GM23338 (cell line): ENCODE measurements at regions not wholly inside any gene's neighbourhood (a gene's known extent, or its start where the extent isn't known, plus 50 kb on each side); places are given as distances from the start of the nearest gene placed in this dataset.

Experiments used
- ATAC-seq: fragments of 200-7000 bp; cut with Tn5 transposase; 3 replicates; pipeline ENCODE4 v1.9.1; 2020
- DNase-seq: peaks from one replicate; pipeline ENCODE4 v3.0.0-alpha.2; 2015; ENCODE audit warnings: low spot score
- H2AFZ ChIP-seq: fragments of 200-600 bp; sonication (generic); 2 replicates; pipeline ENCODE4 v1.8.0; 2016; ENCODE audit warnings: antibody characterized with exemption, mild to moderate bottlenecking, moderate library complexity
- H3F3A ChIP-seq: fragments of 200-600 bp; sonication (generic); replicated peaks from 2 replicates; pipeline ENCODE4 v1.8.0; 2017; ENCODE audit warnings: antibody characterized with exemption, mixed run types, low read depth
- H3K27ac ChIP-seq: fragments of 200-600 bp; sonication (generic); 2 replicates; pipeline ENCODE4 v1.6.1; 2016; ENCODE audit warnings: low read depth
- H3K27me3 ChIP-seq: fragments of 200-600 bp; sonication (generic); 2 replicates; pipeline ENCODE4 v1.8.0; 2016; ENCODE audit warnings: mild to moderate bottlenecking, mixed run types, moderate library complexity; ENCODE audit not compliant: insufficient read depth
- H3K36me3 ChIP-seq: fragments of 200-600 bp; sonication (generic); 2 replicates; pipeline ENCODE4 v1.8.0; 2016; ENCODE audit warnings: mild to moderate bottlenecking; ENCODE audit not compliant: insufficient read depth
- H3K4me1 ChIP-seq: fragments of 200-600 bp; sonication (generic); 2 replicates; pipeline ENCODE4 v1.8.0; 2016; ENCODE audit warnings: mild to moderate bottlenecking, moderate library complexity; ENCODE audit not compliant: insufficient read depth
- H3K4me2 ChIP-seq: fragments of 200-600 bp; sonication (generic); 2 replicates; pipeline ENCODE4 v1.7.1; 2017; ENCODE audit warnings: mixed run types
- H3K4me3 ChIP-seq: fragments of 200-600 bp; sonication (generic); 2 replicates; pipeline ENCODE4 v1.6.1; 2016; ENCODE audit warnings: mixed run types
- H3K79me2 ChIP-seq: fragments of 200-600 bp; sonication (generic); replicated peaks from 2 replicates; pipeline ENCODE4 v1.8.0; 2017; ENCODE audit warnings: mild to moderate bottlenecking; ENCODE audit not compliant: insufficient read depth
- H3K9me2 ChIP-seq: fragments of 200-600 bp; sonication (generic); 2 replicates; pipeline ENCODE4 v1.8.0; 2017; ENCODE audit not compliant: insufficient read depth
- H4K20me1 ChIP-seq: fragments of 200-600 bp; sonication (generic); replicated peaks from 2 replicates; pipeline ENCODE4 v1.8.0; 2017; ENCODE audit warnings: mild to moderate bottlenecking; ENCODE audit not compliant: insufficient read depth
- H3K27ac Mint-ChIP-seq: 2 replicates; pipeline ENCODE4 v1.8.0; 2020; ENCODE audit warnings: inconsistent platforms, mild to moderate bottlenecking, moderate library complexity, mixed read lengths
- H3K27me3 Mint-ChIP-seq: 3 replicates; pipeline ENCODE4 v1.8.0; 2022; ENCODE audit warnings: low read depth, mild to moderate bottlenecking, moderate library complexity, mixed read lengths, inconsistent platforms; ENCODE audit not compliant: insufficient read depth, poor library complexity
- H3K36me3 Mint-ChIP-seq: 3 replicates; pipeline ENCODE4 v1.8.0; 2021; ENCODE audit warnings: low read depth, mild to moderate bottlenecking, inconsistent platforms, moderate library complexity, mixed read lengths
- H3K4me1 Mint-ChIP-seq: 3 replicates; pipeline ENCODE4 v1.8.0; 2020; ENCODE audit warnings: mild to moderate bottlenecking, inconsistent platforms, mixed read lengths
- H3K4me3 Mint-ChIP-seq: 3 replicates; pipeline ENCODE4 v1.8.0; 2021; ENCODE audit warnings: moderate library complexity, mild to moderate bottlenecking, inconsistent platforms, mixed read lengths
- H3K9me3 Mint-ChIP-seq: 3 replicates; pipeline ENCODE4 v1.8.0; 2020; ENCODE audit warnings: moderate library complexity, mild to moderate bottlenecking, inconsistent platforms, mixed read lengths
- EZH2phosphoT487 ChIP-seq: fragments of 200-600 bp; sonication (generic); IDR thresholded peaks from one replicate; pipeline ENCODE4 v1.8.1; 2018; ENCODE audit warnings: antibody characterized with exemption; ENCODE audit not compliant: unreplicated experiment
- JUNB ChIP-seq: IDR thresholded peaks from one replicate; pipeline ENCODE4 v1.6.1; 2016; ENCODE audit warnings: antibody characterized with exemption; ENCODE audit not compliant: unreplicated experiment
- ZNF114 ChIP-seq: fragments of 250-450 bp; sonication (Bioruptor Pico); IDR thresholded peaks from 2 replicates; pipeline ENCODE4 v1.5.0; 2020; ENCODE audit warnings: mild to moderate bottlenecking, moderate library complexity
- ZNF331 ChIP-seq: fragments of 250-450 bp; sonication (Bioruptor Pico); IDR thresholded peaks from 2 replicates; pipeline ENCODE4 v1.5.0; 2020; ENCODE audit warnings: low read depth, mild to moderate bottlenecking, moderate library complexity
- TF ChIP-seq, protein P1 (sequence below): fragments of 250-450 bp; sonication (Bioruptor Pico); IDR thresholded peaks from 2 replicates; pipeline ENCODE4 v1.5.0; 2020; ENCODE audit warnings: mild to moderate bottlenecking, moderate library complexity
- TF ChIP-seq, protein P2 (sequence below): IDR thresholded peaks from 2 replicates; pipeline ENCODE4 v1.6.1; 2016; ENCODE audit warnings: antibody characterized with exemption

DNA sequence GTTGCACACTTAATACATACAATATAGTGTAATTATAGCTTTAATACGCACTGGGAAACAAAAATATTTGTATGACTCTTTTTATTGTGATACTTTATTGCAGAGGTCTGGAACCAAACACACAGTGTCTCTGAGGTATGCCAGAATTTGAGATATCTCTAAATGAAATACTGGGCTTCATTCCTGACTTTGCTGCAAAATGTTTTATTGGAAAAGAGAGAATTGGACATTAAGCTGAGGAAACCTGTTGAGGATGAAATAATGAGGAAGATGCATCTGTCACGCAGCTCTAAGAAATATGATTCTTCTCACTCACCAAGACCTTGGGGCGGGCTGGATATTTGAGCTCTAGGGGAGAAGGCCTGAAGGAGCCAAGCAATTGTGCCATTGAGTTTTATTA, 242.1 kb downstream of the CPE start:
- Mint-ChIP-seq H3K4me1 (no peaks in the 10 kb centered on the region), H3K36me3 (no peaks in the 10 kb centered on the region), H3K27ac (no peak overlapping the region), H3K4me3 (no peak overlapping the region), H3K27me3 (peaks cover 1% of the 10 kb centered on the region), H3K9me3 (peaks cover 10% of the 10 kb centered on the region)
- no peak overlapping the region for H2AFZ ChIP-seq
- no peaks in the 10 kb centered on the region for H3K36me3 ChIP-seq
- H3K9me2 ChIP-seq = peaks cover 10% of the 10 kb centered on the region; the same call in 1 of the 2 replicates
- no peaks in the 10 kb centered on the region for H4K20me1 ChIP-seq
- no peak for TF ChIP-seq ZNF331 (CRISPR knock-in tag)
- TF ChIP-seq ZNF114 (CRISPR knock-in tag) = no peak
- TF ChIP-seq, protein P1, sequence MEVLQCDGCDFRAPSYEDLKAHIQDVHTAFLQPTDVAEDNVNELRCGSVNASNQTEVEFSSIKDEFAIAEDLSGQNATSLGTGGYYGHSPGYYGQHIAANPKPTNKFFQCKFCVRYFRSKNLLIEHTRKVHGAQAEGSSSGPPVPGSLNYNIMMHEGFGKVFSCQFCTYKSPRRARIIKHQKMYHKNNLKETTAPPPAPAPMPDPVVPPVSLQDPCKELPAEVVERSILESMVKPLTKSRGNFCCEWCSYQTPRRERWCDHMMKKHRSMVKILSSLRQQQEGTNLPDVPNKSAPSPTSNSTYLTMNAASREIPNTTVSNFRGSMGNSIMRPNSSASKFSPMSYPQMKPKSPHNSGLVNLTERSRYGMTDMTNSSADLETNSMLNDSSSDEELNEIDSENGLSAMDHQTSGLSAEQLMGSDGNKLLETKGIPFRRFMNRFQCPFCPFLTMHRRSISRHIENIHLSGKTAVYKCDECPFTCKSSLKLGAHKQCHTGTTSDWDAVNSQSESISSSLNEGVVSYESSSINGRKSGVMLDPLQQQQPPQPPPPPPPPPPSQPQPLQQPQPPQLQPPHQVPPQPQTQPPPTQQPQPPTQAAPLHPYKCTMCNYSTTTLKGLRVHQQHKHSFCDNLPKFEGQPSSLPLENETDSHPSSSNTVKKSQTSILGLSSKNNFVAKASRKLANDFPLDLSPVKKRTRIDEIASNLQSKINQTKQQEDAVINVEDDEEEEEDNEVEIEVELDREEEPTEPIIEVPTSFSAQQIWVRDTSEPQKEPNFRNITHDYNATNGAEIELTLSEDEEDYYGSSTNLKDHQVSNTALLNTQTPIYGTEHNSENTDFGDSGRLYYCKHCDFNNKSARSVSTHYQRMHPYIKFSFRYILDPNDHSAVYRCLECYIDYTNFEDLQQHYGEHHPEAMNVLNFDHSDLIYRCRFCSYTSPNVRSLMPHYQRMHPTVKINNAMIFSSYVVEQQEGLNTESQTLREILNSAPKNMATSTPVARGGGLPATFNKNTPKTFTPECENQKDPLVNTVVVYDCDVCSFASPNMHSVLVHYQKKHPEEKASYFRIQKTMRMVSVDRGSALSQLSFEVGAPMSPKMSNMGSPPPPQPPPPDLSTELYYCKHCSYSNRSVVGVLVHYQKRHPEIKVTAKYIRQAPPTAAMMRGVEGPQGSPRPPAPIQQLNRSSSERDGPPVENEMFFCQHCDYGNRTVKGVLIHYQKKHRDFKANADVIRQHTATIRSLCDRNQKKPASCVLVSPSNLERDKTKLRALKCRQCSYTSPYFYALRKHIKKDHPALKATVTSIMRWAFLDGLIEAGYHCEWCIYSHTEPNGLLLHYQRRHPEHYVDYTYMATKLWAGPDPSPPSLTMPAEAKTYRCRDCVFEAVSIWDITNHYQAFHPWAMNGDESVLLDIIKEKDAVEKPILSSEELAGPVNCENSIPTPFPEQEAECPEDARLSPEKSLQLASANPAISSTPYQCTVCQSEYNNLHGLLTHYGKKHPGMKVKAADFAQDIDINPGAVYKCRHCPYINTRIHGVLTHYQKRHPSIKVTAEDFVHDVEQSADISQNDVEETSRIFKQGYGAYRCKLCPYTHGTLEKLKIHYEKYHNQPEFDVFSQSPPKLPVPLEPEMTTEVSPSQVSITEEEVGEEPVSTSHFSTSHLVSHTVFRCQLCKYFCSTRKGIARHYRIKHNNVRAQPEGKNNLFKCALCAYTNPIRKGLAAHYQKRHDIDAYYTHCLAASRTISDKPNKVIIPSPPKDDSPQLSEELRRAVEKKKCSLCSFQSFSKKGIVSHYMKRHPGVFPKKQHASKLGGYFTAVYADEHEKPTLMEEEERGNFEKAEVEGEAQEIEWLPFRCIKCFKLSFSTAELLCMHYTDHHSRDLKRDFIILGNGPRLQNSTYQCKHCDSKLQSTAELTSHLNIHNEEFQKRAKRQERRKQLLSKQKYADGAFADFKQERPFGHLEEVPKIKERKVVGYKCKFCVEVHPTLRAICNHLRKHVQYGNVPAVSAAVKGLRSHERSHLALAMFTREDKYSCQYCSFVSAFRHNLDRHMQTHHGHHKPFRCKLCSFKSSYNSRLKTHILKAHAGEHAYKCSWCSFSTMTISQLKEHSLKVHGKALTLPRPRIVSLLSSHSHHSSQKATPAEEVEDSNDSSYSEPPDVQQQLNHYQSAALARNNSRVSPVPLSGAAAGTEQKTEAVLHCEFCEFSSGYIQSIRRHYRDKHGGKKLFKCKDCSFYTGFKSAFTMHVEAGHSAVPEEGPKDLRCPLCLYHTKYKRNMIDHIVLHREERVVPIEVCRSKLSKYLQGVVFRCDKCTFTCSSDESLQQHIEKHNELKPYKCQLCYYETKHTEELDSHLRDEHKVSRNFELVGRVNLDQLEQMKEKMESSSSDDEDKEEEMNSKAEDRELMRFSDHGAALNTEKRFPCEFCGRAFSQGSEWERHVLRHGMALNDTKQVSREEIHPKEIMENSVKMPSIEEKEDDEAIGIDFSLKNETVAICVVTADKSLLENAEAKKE (CRISPR knock-in tag) = no peak
- TF ChIP-seq JUNB = no peak
- no peak for TF ChIP-seq EZH2phosphoT487
- TF ChIP-seq, protein P2, sequence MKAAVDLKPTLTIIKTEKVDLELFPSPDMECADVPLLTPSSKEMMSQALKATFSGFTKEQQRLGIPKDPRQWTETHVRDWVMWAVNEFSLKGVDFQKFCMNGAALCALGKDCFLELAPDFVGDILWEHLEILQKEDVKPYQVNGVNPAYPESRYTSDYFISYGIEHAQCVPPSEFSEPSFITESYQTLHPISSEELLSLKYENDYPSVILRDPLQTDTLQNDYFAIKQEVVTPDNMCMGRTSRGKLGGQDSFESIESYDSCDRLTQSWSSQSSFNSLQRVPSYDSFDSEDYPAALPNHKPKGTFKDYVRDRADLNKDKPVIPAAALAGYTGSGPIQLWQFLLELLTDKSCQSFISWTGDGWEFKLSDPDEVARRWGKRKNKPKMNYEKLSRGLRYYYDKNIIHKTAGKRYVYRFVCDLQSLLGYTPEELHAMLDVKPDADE = no peak
- no peak for ATAC-seq
- H3K4me2 ChIP-seq = no peak overlapping the region
- no peaks in the 10 kb centered on the region for H3K79me2 ChIP-seq
- DNase-seq = no peak
- no peak overlapping the region for H3K4me3 ChIP-seq
- H3K27me3 ChIP-seq = no peaks in the 10 kb centered on the region
- no peaks in the 10 kb centered on the region for H3K4me1 ChIP-seq
- no peaks in the 10 kb centered on the region for H3F3A ChIP-seq
- H3K27ac ChIP-seq = no peak overlapping the region
